ENCODE measurements at regions not wholly inside any gene's neighbourhood (a gene's known extent, or its start where the extent isn't known, plus 50 kb on each side); places are given as distances from the start of the nearest gene placed in this dataset.

DNA sequence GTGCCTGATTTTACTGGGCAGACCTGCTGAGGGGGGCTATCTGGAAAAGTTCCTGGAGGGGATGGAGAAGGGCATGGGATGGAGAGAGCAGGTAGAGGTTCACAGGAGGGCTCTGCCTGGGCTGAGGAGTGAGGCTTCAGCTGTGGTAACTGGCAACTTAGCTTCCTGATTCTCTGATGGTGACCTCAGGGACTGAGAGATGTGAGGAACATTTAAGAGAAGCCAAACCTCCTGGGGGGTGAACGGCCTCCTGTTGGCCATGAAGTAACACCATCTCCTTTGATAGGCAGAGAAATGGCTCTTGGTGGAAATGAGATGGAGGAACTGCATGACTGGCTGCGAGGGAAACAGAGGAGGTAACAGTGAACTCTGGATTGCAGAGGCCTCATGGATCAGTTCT lies 97.3 kb upstream of the ROPN1 start:
- no peak for DNase-seq (ENCODE audit: low spot score)
- TF ChIP-seq, protein P1, sequence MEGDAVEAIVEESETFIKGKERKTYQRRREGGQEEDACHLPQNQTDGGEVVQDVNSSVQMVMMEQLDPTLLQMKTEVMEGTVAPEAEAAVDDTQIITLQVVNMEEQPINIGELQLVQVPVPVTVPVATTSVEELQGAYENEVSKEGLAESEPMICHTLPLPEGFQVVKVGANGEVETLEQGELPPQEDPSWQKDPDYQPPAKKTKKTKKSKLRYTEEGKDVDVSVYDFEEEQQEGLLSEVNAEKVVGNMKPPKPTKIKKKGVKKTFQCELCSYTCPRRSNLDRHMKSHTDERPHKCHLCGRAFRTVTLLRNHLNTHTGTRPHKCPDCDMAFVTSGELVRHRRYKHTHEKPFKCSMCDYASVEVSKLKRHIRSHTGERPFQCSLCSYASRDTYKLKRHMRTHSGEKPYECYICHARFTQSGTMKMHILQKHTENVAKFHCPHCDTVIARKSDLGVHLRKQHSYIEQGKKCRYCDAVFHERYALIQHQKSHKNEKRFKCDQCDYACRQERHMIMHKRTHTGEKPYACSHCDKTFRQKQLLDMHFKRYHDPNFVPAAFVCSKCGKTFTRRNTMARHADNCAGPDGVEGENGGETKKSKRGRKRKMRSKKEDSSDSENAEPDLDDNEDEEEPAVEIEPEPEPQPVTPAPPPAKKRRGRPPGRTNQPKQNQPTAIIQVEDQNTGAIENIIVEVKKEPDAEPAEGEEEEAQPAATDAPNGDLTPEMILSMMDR (IDR thresholded peaks at IDR 0.05; ENCODE audit: borderline replicate concordance, control extremely low read depth, extremely low read depth, insufficient read depth, missing control alignments): no peak
- in situ Hi-C loops (cut with MboI; ENCODE audit: low sequenced_read_pairs, unreplicated experiment): no loop called here

DNA sequence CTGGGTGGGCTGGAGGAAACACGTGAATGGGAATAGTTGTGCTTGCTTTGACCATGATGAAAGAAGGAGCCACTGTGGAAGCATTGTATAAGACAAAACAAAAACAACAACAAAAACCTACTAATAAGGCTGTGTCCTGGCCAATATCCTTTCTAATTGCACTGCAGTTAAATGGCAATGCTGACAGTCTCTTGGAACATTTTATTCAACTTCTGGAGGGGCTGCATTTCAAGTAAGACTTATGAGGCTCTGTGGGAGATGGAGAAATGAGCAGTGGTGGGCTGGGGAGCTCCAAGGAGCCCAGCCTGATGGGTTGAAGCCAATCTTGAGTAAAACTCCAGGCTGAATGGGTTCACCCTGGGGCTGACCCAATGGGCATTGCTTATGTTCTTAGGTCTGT lies 99.8 kb upstream of the ROPN1 start:
- TF ChIP-seq, protein P1 (IDR thresholded peaks at IDR 0.05; ENCODE audit: borderline replicate concordance, control extremely low read depth, extremely low read depth, insufficient read depth, missing control alignments): no peak
- in situ Hi-C loops (cut with MboI; ENCODE audit: low sequenced_read_pairs, unreplicated experiment): no loop called here

DNA sequence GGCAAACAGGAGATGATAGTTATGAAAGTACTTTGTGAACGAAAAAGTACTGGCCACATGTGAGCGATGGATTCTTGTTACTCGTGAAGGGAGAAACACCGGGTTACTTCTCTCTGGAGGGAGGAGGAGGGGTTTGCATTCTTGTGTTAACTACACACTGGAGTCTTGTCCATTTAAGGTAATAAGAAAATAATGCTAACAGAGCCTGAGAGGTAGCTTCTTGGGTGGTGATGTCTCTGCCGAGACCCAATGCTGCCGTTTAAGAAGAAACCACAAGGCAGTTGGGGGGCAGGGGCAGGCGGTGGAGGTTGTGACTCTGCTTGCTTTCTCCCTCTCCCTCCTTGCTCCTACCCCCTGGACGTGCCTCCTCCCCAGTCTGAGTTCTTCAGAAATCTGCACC lies 100.9 kb upstream of the ROPN1 start:
- DNase-seq (ENCODE audit: low spot score): no peak
- in situ Hi-C loops (cut with MboI; ENCODE audit: low sequenced_read_pairs, unreplicated experiment): no loop called here
- TF ChIP-seq, protein P1 (IDR thresholded peaks at IDR 0.05; ENCODE audit: borderline replicate concordance, control extremely low read depth, extremely low read depth, insufficient read depth, missing control alignments): no peak

More for the DNA sequence above, 99.8 kb upstream of the ROPN1 start:
- no peak for DNase-seq (ENCODE audit: low spot score)

DNA sequence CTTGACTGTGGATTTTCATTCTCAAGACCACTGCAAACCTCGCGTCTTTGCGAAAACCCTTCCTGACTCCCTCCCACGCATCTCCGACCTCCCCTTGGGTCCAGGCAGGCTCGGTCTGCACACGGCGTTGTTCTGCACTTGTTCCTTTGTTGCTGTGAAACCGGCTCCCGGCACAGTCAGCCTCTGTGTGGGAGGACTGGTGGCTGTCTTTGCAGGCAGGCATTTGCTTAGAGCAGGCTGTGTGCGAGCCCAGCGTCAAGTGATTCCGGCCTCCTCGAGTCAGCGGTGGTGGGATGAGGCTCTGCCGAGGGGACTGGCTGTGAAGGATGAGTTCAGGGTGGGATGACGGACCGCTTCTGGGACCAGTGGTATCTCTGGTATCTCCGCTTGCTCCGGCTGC lies 102.6 kb upstream of the ROPN1 start:
- in situ Hi-C loops (cut with MboI; ENCODE audit: low sequenced_read_pairs, unreplicated experiment): no loop called here
- TF ChIP-seq, protein P1 (IDR thresholded peaks at IDR 0.05; ENCODE audit: borderline replicate concordance, control extremely low read depth, extremely low read depth, insufficient read depth, missing control alignments): no peak
- no peak for DNase-seq (ENCODE audit: low spot score)

DNA sequence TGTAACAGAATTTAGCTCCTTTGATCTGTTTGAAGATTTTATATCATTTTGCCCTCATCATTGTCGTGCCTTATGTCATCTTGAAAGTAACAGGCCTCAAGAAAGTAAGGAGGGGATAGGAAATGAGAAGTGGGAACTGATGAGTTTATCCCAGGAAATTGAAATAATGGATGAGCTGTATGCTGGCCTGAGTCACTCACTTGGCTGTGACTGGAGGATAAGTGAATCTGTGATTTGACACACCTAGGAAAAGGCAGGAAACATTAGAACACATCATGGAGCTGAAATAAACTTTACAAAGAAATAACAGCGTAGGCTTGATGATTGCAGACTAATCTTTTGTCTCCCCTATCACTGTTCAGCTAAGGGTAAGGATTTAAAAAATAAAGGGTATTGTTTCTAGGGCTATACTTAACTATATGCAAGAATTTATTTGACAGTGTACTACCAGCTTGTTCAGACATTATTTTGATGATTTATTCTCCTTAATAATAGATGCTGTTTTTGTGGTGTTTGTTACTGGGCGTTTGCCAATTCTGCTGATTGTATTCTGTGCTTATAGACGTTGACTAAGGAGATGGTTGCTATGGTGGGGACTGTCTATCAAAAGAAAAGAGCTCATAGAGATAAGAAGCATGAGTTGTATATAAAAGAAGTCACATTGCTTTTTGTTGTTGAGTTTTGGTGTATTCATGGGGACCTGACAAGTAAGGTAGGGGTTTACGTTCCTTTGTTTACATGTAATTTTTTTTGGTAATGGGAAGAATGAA lies 105.6 kb upstream of the ROPN1 start:
- in situ Hi-C loops (cut with MboI; ENCODE audit: low sequenced_read_pairs, unreplicated experiment): no loop called here

DNA sequence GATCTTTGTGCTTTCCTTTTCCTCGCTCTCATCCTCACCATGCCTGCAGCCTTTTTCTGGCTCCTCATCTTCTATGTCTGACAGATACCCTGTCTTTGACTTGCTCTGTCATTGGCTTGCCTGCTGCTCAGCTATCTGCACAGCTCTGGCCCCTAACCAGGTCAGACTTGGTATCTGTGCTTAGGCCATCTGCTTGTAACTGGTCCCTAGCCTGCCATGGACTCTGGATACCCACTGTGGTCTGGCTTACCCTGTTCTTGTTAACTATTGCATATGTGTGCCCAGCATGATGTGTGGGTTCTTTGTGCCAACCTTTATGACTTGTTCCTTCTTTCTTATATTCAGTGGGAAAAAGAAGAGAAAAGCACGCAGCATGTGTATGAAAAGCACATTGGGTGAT lies 109.7 kb upstream of the ROPN1 start:
- no peak for DNase-seq (ENCODE audit: low spot score)
- in situ Hi-C loops (cut with MboI; ENCODE audit: low sequenced_read_pairs, unreplicated experiment): no loop called here
- TF ChIP-seq, protein P1 (IDR thresholded peaks at IDR 0.05; ENCODE audit: borderline replicate concordance, control extremely low read depth, extremely low read depth, insufficient read depth, missing control alignments): no peak

More for the DNA sequence above, 105.6 kb upstream of the ROPN1 start:
- DNase-seq (ENCODE audit: low spot score): no peak
- TF ChIP-seq, protein P1 (IDR thresholded peaks at IDR 0.05; ENCODE audit: borderline replicate concordance, control extremely low read depth, extremely low read depth, insufficient read depth, missing control alignments): no peak

Data from GM13976 (cell line).